ENCODE measurements at regions not wholly inside any gene's neighbourhood (a gene's known extent, or its start where the extent isn't known, plus 50 kb on each side); places are given as distances from the start of the nearest gene placed in this dataset.
"Not testable (repeated sequence)": the region's sequence is repeated elsewhere in the genome, so short reads cannot be mapped to it uniquely, and the experiment has no call there.

- no peaks in the 10 kb centered on the region for H3K4me1 Mint-ChIP-seq (ENCODE audit: low read depth in 2 of 2)
- H3K27ac Mint-ChIP-seq = no peak overlapping the region
- no peaks in the 10 kb centered on the region for H3K36me3 Mint-ChIP-seq
- H3K4me3 Mint-ChIP-seq = no peak overlapping the region
- no peak for ATAC-seq
- H3K9me3 Mint-ChIP-seq = peaks cover 12% of the 10 kb centered on the region
- no peaks in the 10 kb centered on the region for H3K27me3 Mint-ChIP-seq
- DNase-seq (ENCODE audit: low spot score) = no peak
Measured at GRCh38 chr12:41681898-41682297, 462.8 kb downstream of the GXYLT1 start.

- ATAC-seq = no peak
- Mint-ChIP-seq H3K27me3 (no peaks in the 10 kb centered on the region), H3K27ac (no peak overlapping the region), H3K36me3 (no peaks in the 10 kb centered on the region), H3K9me3 (peaks cover 12% of the 10 kb centered on the region), H3K4me1 (ENCODE audit: low read depth in 2 of 2) (no peaks in the 10 kb centered on the region), H3K4me3 (no peak overlapping the region)
- DNase-seq (ENCODE audit: low spot score) = no peak
Measured at GRCh38 chr12:41680155-41680554, 464.5 kb downstream of the GXYLT1 start.

- ATAC-seq (no peak), DNase-seq (ENCODE audit: low spot score) (no peak)
- Mint-ChIP-seq H3K4me3 (no peak overlapping the region), H3K36me3 (no peaks in the 10 kb centered on the region), H3K4me1 (ENCODE audit: low read depth in 2 of 2) (no peaks in the 10 kb centered on the region), H3K27ac (no peak overlapping the region), H3K9me3 (peaks cover 11% of the 10 kb centered on the region), H3K27me3 (no peaks in the 10 kb centered on the region)
Measured at GRCh38 chr12:41663598-41664265, 475.6 kb downstream of the PDZRN4 start.

GRCh38 chr12:41661141-41661765, 473.1 kb downstream of the PDZRN4 start:
- no peak overlapping the region for H3K27ac Mint-ChIP-seq
- no peaks in the 10 kb centered on the region for H3K36me3 Mint-ChIP-seq
- no peaks in the 10 kb centered on the region for H3K4me1 Mint-ChIP-seq (ENCODE audit: low read depth in 2 of 2)
- H3K9me3 Mint-ChIP-seq = peaks cover 16% of the 10 kb centered on the region
- H3K27me3 Mint-ChIP-seq = no peaks in the 10 kb centered on the region
- DNase-seq (ENCODE audit: low spot score) (no peak), ATAC-seq (no peak)
- H3K4me3 Mint-ChIP-seq = no peak overlapping the region

- Mint-ChIP-seq H3K36me3 (no peaks in the 10 kb centered on the region), H3K9me3 (peaks cover 20% of the 10 kb centered on the region), H3K27ac (no peak overlapping the region), H3K4me1 (ENCODE audit: low read depth in 2 of 2) (no peaks in the 10 kb centered on the region), H3K27me3 (no peaks in the 10 kb centered on the region), H3K4me3 (no peak overlapping the region)
- ATAC-seq (no peak), DNase-seq (ENCODE audit: low spot score) (no peak)
Measured at GRCh38 chr12:41656454-41656853, 468.3 kb downstream of the PDZRN4 start.

- no peaks in the 10 kb centered on the region for H3K4me1 Mint-ChIP-seq (ENCODE audit: low read depth in 2 of 2)
- H3K27ac Mint-ChIP-seq = no peak overlapping the region
- peaks cover 11% of the 10 kb centered on the region for H3K9me3 Mint-ChIP-seq
- no peak overlapping the region for H3K4me3 Mint-ChIP-seq
- ATAC-seq (no peak), DNase-seq (ENCODE audit: low spot score) (no peak)
- no peaks in the 10 kb centered on the region for H3K27me3 Mint-ChIP-seq
- H3K36me3 Mint-ChIP-seq = no peaks in the 10 kb centered on the region
Measured at GRCh38 chr12:41653386-41654326, 465.5 kb downstream of the PDZRN4 start.

GRCh38 chr12:41652981-41653380, 464.9 kb downstream of the PDZRN4 start:
- H3K27me3 Mint-ChIP-seq = no peaks in the 10 kb centered on the region
- H3K9me3 Mint-ChIP-seq = peaks cover 7% of the 10 kb centered on the region
- H3K4me1 Mint-ChIP-seq (ENCODE audit: low read depth in 2 of 2) = no peaks in the 10 kb centered on the region
- H3K4me3 Mint-ChIP-seq = no peak overlapping the region
- ATAC-seq (no peak), DNase-seq (ENCODE audit: low spot score) (no peak)
- H3K27ac Mint-ChIP-seq = no peak overlapping the region
- no peaks in the 10 kb centered on the region for H3K36me3 Mint-ChIP-seq

- Mint-ChIP-seq H3K9me3 (no peaks in the 10 kb centered on the region), H3K27ac (no peak overlapping the region), H3K4me1 (ENCODE audit: low read depth in 2 of 2) (no peaks in the 10 kb centered on the region), H3K36me3 (no peaks in the 10 kb centered on the region), H3K4me3 (no peak overlapping the region), H3K27me3 (no peaks in the 10 kb centered on the region)
- ATAC-seq (no peak), DNase-seq (ENCODE audit: low spot score) (no peak)
Measured at GRCh38 chr12:41645624-41646023, 457.5 kb downstream of the PDZRN4 start.

- not testable (repeated sequence) for H3K9me3 Mint-ChIP-seq; H3K36me3 Mint-ChIP-seq; DNase-seq (ENCODE audit: low spot score); ATAC-seq; H3K4me1 Mint-ChIP-seq (ENCODE audit: low read depth in 2 of 2); H3K4me3 Mint-ChIP-seq; H3K27me3 Mint-ChIP-seq; H3K27ac Mint-ChIP-seq
Measured at GRCh38 chr12:41642808-41643207, 454.7 kb downstream of the PDZRN4 start.

- Mint-ChIP-seq H3K9me3 (peaks cover 8% of the 10 kb centered on the region), H3K36me3 (no peaks in the 10 kb centered on the region)
- ATAC-seq = no peak
Measured at GRCh38 chr12:41636653-41637052, 448.5 kb downstream of the PDZRN4 start.

GRCh38 chr12:41635626-41636364, 447.7 kb downstream of the PDZRN4 start:
- no peaks in the 10 kb centered on the region for H3K36me3 Mint-ChIP-seq
- no peaks in the 10 kb centered on the region for H3K27me3 Mint-ChIP-seq
- H3K9me3 Mint-ChIP-seq = peaks cover 8% of the 10 kb centered on the region
- no peaks in the 10 kb centered on the region for H3K4me1 Mint-ChIP-seq (ENCODE audit: low read depth in 2 of 2)
- no peak for ATAC-seq
- DNase-seq (ENCODE audit: low spot score) = no peak
- H3K27ac Mint-ChIP-seq = no peak overlapping the region
- no peak overlapping the region for H3K4me3 Mint-ChIP-seq

More at GRCh38 chr12:41636653-41637052, 448.5 kb downstream of the PDZRN4 start:
- Mint-ChIP-seq H3K4me3 (no peak overlapping the region), H3K4me1 (ENCODE audit: low read depth in 2 of 2) (no peaks in the 10 kb centered on the region), H3K27ac (no peak overlapping the region), H3K27me3 (no peaks in the 10 kb centered on the region)
- no peak for DNase-seq (ENCODE audit: low spot score)

- H3K4me3 Mint-ChIP-seq = no peak overlapping the region
- H3K4me1 Mint-ChIP-seq (ENCODE audit: low read depth in 2 of 2) = no peaks in the 10 kb centered on the region
- no peaks in the 10 kb centered on the region for H3K27me3 Mint-ChIP-seq
- ATAC-seq (no peak), DNase-seq (ENCODE audit: low spot score) (no peak)
- H3K36me3 Mint-ChIP-seq = no peaks in the 10 kb centered on the region
- H3K9me3 Mint-ChIP-seq = peaks cover 10% of the 10 kb centered on the region
- H3K27ac Mint-ChIP-seq = no peak overlapping the region
Measured at GRCh38 chr12:41634091-41634490, 446.0 kb downstream of the PDZRN4 start.

- no peak for DNase-seq (ENCODE audit: low spot score)
- no peak for ATAC-seq
- H3K4me1 Mint-ChIP-seq (ENCODE audit: low read depth in 2 of 2) = no peaks in the 10 kb centered on the region
- no peaks in the 10 kb centered on the region for H3K36me3 Mint-ChIP-seq
- H3K27me3 Mint-ChIP-seq = no peaks in the 10 kb centered on the region
- peaks cover 19% of the 10 kb centered on the region for H3K9me3 Mint-ChIP-seq
- H3K4me3 Mint-ChIP-seq = no peak overlapping the region
- no peak overlapping the region for H3K27ac Mint-ChIP-seq
Measured at GRCh38 chr12:41629611-41630010, 441.5 kb downstream of the PDZRN4 start.
